Activated naive CD4-positive, alpha-beta T cell treated with anti-CD3 and anti-CD28 coated beads, Interleukin-2, amount 50 U/mL, for 72 hours (primary cell): ENCODE measurements at regions not wholly inside any gene's neighbourhood (a gene's known extent, or its start where the extent isn't known, plus 50 kb on each side); places are given as distances from the start of the nearest gene placed in this dataset.
"Not testable (repeated sequence)": the region's sequence is repeated elsewhere in the genome, so short reads cannot be mapped to it uniquely, and the experiment has no call there.

ENCODE experiments used
- ATAC-seq, 2 donors: fragments of 150-1000 bp; cut with Tn5 transposase; 2 replicates each; pipeline ENCODE4 v1.10.0; 2021; ENCODE audit warnings: mild to moderate bottlenecking in 2 of 2, moderate library complexity in 2 of 2
- DNase-seq, 2 donors: peaks; one replicate each; pipeline ENCODE4 v3.0.0; 2021 to 2022; ENCODE audit warnings: low spot score in 2 of 2
- H3K27ac Mint-ChIP-seq, 2 donors: one replicate each; pipeline ENCODE4 v1.8.0; 2022; ENCODE audit warnings: mild to moderate bottlenecking in 2 of 2, mixed read lengths in 2 of 2
- H3K36me3 Mint-ChIP-seq, 2 donors: one replicate each; pipeline ENCODE4 v1.8.0; 2022; ENCODE audit warnings: mixed read lengths in 2 of 2
- H3K9me3 Mint-ChIP-seq, 2 donors: one replicate each; pipeline ENCODE4 v1.8.0; 2022; ENCODE audit warnings: mixed read lengths in 2 of 2

DNA sequence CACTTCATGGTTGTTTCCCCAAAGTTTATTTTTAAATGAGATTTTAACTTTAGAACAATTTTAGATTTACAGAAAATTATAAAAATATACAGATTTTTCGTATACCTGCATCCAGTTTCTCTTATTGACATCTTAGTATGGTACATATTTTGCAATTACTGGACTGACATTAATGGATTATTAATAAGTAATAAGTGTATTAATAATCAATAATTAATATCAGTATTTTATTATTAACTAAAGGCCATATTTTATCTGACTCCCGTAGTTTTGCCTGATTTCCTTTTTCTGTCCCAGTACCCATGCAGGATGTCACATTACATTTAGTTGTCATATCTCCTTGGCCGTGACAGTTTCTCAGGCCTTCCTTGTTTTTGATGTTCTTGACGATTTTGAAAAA lies 307.0 kb downstream of the C6orf118 start:
- no peaks in the 10 kb centered on the region for H3K36me3 Mint-ChIP-seq
- peaks cover 12 to 23% of the 10 kb centered on the region in 2 donors for H3K9me3 Mint-ChIP-seq
- H3K27ac Mint-ChIP-seq: no peak overlapping the region
- DNase-seq (no peak), ATAC-seq (no peak)

DNA sequence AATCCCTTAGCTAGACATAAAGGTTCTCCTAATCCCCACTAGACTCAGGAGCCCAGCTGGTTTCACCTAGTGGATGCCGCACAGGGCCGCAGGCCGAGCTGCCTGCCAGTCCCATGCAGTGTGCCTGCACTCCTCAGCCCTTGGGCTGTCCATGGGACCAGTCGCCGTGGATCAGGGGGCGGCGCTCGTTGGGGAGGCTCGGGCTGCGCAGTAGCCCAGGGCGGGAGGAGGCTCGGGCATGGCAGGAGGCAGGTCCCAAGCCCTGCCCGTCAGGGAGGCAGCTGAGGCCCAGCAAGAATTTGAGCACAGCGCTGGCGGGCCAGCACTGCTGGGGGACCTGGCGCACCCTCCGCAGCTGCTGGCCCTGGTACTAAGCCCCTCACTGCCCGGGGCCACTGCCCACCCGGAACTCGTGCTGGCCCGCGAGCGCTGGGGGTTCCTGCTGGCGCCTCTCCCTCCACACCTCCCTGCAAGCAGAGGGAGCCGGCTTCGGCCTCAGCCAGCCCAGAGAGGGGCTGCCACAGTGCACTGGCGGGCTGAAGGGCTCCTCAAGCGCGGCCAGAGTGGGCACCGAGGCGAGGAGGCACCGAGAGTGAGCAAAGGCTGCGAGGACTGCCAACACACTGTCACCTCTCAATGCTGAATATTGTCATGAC lies 307.8 kb downstream of the C6orf118 start:
- Mint-ChIP-seq H3K36me3 (no peaks in the 10 kb centered on the region), H3K9me3 (peaks cover 14 to 25% of the 10 kb centered on the region in 2 donors), H3K27ac (no peak overlapping the region)
- ATAC-seq: no peak
- DNase-seq: no peak

DNA sequence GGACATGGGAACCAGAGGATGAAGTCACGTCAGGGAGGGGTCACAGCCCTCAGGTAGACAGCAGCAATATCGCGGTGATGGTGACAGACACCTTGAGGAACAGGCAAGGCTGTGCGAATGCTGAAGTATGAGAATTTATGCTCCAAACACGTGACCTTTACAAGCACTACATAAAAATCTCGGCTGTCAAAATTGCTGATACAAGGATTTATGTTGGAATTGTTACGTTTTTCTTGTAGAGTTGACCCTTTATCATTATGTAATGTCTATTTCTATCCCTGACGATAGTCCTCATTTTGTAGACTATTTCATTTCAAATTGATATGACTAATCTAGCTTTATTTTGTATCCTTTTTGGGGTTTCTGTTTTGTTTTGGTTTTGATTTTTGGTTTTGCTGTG lies 311.1 kb downstream of the C6orf118 start:
- Mint-ChIP-seq H3K27ac (no peak overlapping the region), H3K36me3 (no peaks in the 10 kb centered on the region), H3K9me3 (peaks cover 12 to 30% of the 10 kb centered on the region in 2 donors)
- ATAC-seq (no peak), DNase-seq (no peak)

DNA sequence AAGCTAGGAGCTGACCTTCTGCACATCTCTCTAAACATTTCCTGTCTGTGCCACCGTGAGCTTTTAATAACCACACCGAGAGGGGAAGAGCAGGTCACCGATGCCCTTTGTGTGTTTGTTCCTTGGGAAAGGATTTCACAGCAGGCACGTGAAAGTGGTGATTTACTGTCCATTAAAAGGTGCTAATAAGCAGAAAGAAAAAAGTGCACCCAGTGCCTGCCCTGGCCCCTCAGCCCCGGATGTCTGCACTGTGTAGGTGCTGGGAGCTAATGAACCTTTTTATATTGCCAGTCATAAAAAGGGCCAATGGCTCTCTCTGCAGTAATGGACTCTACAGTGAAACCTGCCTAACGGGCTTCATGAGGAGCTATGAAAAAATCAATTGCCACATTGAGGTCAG lies 312.6 kb downstream of the C6orf118 start:
- DNase-seq: no peak
- no peak for ATAC-seq
- Mint-ChIP-seq H3K9me3 (peaks cover 12 to 26% of the 10 kb centered on the region in 2 donors), H3K27ac (no peak overlapping the region), H3K36me3 (no peaks in the 10 kb centered on the region)

DNA sequence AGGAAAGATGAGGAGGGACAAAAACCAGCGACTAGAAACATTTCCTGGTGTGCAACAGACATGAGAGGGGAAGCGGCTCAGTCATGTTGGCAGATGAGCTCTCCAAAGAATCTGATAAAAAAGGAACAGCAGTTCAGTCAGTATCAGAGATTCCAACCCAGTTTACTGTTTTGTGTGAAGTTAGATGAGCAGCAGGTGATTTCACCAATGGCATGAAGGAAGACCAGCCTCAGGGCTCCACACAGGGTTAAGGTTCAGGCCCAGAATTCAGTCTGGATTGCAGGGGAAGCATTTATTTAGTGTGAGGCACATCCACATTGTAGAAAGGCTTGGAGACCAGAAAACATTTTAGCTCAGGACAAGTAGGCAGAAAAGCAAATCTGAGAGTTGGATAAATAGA lies 317.8 kb downstream of the C6orf118 start:
- Mint-ChIP-seq H3K36me3 (no peaks in the 10 kb centered on the region), H3K27ac (no peak overlapping the region), H3K9me3 (peaks cover 1 to 5% of the 10 kb centered on the region in 2 donors)
- no peak for ATAC-seq
- DNase-seq: no peak

DNA sequence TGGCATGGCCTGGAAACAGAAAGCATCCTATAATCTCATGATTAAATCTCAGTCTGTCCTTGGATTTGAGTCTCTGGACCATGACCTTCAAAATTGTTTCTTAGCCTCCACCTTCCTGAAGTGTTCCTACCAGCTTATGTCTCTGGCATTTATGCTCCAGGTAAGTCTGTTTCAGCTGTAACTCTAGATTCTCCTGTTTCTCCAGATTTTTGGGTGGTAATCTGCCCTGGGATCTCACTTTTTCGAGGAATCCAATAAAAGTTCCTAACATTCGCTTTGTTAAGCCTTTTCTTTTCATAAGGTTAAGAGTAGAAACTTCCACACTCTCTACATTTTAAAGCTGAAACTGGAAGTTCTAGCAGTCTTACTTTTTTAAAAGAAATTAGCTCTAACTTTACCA lies 318.5 kb downstream of the C6orf118 start:
- no peaks in the 10 kb centered on the region for H3K36me3 Mint-ChIP-seq
- H3K27ac Mint-ChIP-seq: no peak overlapping the region
- DNase-seq (no peak), ATAC-seq (no peak)
- H3K9me3 Mint-ChIP-seq: peaks cover 0 to 7% of the 10 kb centered on the region in 2 donors

DNA sequence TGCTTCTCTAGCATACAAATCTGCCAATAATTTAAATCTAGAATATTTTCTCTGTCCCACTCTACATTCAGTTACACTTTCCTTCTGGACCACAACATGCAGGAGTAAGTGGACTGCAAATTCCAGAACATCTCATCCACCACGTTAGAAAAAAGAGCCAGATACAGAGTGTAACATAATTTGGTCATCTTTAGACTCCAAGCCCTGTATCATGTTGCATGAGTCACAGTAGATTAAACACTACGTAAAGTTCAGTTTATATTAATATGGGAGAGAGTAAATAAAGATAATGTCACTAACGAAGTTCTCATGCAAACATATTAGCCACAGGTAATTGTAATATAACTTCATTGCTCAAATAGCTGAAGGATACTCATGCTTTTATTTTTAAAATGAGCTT lies 327.0 kb downstream of the C6orf118 start:
- no peak for ATAC-seq
- peaks cover 0 to 2% of the 10 kb centered on the region in 2 donors for H3K36me3 Mint-ChIP-seq
- H3K9me3 Mint-ChIP-seq: peaks cover 14 to 22% of the 10 kb centered on the region in 2 donors
- DNase-seq: no peak
- no peak overlapping the region for H3K27ac Mint-ChIP-seq

DNA sequence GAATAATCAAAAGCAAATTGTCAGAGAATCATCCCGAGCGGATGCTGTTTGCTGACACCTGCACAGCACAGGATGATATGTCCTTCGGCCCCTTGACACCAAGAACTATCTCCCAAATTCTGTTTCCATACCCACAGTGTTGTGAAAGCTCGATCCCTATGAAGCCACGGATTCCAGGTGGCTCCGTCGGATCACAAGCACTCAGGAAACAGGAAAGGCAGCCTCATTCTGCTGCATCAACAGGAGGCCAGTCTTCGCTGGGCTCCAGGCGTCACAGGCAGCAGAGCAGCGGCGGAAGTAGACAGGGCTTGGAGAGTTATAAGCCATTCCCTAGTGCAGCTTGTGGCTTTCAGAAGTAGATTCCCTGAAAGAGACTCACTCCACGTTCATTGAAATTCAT lies 342.3 kb downstream of the C6orf118 start:
- Mint-ChIP-seq H3K36me3 (no peaks in the 10 kb centered on the region), H3K27ac (no peak overlapping the region), H3K9me3 (peaks cover 1 to 12% of the 10 kb centered on the region in 2 donors)
- ATAC-seq: no peak
- DNase-seq: no peak

DNA sequence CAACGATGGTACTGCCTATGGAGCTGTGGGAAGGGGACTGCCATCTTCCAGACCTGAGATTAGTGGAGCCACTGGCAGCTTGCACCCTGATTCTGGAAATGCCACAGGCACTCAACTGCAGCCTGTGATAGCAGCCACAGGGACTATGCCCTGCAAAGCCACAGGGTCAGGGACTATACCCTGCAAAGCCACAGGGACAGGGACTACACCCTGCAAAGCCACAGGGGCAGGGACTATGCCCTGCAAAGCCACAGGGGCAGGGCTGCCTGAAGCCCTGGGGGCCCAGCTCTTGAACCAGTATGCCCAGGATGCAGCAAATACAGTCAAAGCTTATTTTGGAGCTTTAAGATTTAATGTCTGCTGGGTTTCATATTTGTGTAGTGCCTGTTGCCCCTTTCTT lies 346.6 kb downstream of the C6orf118 start:
- no peak overlapping the region for H3K27ac Mint-ChIP-seq
- no peaks in the 10 kb centered on the region for H3K36me3 Mint-ChIP-seq
- H3K9me3 Mint-ChIP-seq: peaks cover 10 to 20% of the 10 kb centered on the region in 2 donors
- ATAC-seq: no peak
- no peak for DNase-seq

DNA sequence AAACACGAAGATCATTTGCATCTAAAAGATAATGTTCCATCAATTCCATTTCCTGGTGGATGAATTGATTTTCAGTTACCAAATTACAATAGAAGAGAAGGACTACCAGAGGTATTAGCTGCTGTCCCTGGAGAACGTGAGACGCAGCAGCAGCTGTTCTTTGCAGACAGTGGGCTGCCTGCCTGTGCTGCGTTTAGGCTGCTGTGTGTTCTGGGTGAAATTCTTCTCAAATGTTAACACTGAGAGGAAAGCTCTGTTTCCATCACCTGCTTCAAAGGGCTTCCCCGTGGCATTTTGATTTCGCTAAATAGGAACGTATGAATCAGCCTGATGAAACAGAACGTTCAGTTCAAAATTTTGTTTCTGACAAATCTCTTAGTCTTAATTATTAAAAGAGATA lies 362.2 kb downstream of the C6orf118 start:
- Mint-ChIP-seq H3K36me3 (no peaks in the 10 kb centered on the region), H3K9me3 (peaks cover 0 to 8% of the 10 kb centered on the region in 2 donors), H3K27ac (no peak overlapping the region)
- no peak for DNase-seq
- no peak for ATAC-seq

DNA sequence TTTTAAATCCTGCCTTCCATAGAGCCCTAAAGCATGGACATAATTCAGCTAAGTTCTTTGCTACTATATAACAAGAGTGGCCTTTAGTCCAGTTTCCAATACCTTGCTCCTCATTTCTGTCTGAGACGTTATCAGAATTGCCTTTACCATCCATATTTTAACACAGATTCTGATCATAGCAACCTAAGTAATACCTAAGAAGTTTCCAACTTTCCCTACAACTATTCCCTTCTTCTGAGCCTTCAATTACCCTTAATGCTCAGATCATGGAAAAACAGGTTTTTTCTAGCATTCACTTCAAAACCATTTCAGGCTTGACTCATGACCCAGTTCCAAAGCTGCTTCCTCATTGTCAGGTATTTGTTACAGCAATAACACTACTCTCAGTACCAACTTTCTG lies 367.1 kb downstream of the C6orf118 start:
- DNase-seq (no peak), ATAC-seq (no peak)
- no peak overlapping the region for H3K27ac Mint-ChIP-seq
- no peaks in the 10 kb centered on the region for H3K36me3 Mint-ChIP-seq
- peaks cover 5 to 16% of the 10 kb centered on the region in 2 donors for H3K9me3 Mint-ChIP-seq

DNA sequence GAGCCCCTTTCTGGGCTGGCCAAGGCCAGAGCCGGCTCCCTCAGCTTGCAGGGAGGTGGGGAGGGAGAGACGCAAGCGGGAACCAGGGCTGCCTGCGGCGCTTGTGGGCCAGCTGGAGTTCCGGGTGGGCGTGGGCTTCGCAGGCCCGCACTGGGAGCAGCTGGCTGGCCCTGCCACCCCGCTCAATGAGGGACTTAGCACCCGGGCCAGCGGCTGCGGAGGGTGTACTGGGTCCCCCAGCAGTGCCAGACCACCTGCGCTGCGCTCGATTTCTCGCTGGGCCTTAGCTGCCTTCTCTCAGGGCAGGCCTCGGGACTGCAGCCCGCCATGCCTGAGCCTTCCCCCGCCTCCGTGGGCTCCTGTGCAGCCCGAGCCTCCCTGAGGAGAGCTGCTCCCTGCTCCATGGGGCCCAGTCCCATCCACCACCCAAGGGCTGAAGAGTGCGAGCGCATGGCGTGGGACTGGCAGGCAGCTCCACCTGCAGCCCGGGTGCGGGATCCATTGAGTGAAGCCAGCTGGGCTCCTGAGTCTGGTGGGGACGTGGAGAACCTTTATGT lies 376.1 kb downstream of the C6orf118 start:
- not testable (repeated sequence) for H3K27ac Mint-ChIP-seq, H3K9me3 Mint-ChIP-seq, DNase-seq, H3K36me3 Mint-ChIP-seq, ATAC-seq

DNA sequence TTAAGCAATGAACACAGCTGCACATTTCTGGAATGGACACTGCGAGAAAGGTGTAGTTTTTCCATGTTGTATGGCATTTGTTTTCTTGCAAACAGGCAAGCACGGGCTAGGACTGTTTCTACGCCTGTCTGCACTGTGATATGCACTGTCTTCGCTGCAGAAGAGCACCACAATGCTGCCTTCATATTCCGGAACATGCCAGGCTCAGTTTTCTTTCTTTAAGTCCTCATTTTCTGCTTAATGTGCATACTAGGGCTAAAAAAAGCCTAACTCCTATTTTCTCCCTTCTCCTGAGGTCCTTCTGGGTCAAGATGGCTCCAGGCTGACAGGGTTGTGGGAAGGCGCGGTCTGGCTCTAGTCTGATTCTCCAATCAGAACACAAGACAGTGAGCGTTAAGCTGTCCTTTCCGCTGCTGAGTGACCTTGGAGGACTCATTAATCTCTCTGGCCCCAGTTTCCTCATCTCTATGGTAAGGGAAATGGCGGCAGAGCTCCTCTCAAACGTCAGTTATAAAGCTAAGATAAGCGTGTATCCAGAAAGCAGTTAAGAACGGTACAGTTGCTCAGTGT lies 379.9 kb downstream of the C6orf118 start:
- H3K9me3 Mint-ChIP-seq: no peaks in the 10 kb centered on the region
- H3K27ac Mint-ChIP-seq: no peak overlapping the region
- no peaks in the 10 kb centered on the region for H3K36me3 Mint-ChIP-seq
- DNase-seq: no peak
- no peak for ATAC-seq

DNA sequence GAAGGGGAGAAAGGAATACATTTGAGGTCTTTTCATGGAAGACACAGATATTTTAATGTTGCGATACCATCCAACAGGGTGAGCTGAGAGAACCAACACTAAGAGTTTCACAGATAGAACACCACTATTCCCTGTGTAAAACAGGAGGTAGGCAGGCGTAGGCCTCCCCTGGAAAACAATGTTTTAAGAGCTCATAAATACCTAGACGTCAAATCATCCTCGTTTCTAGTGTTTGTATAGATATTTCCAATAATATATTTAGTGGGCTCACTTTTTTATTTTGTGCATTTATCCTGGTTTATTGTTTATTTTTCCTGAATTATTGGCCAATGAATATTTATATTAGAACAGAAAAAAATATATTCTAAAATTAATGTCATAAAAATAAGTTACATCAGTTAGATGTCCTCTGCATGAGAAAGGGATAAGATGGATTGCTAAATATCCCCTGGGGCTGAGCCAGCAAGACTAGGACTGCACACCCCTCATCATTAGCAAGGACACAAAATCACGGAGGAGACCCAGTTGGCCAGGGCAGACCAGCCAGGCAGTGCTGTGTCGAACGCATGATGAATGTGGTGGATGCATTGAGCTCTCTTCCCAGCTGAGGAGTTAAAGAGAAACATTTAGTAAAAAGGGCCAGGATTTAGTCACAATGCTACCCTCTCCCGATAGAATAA lies 380.5 kb downstream of the C6orf118 start:
- ATAC-seq: no peak
- DNase-seq: no peak
- no peak overlapping the region for H3K27ac Mint-ChIP-seq

DNA sequence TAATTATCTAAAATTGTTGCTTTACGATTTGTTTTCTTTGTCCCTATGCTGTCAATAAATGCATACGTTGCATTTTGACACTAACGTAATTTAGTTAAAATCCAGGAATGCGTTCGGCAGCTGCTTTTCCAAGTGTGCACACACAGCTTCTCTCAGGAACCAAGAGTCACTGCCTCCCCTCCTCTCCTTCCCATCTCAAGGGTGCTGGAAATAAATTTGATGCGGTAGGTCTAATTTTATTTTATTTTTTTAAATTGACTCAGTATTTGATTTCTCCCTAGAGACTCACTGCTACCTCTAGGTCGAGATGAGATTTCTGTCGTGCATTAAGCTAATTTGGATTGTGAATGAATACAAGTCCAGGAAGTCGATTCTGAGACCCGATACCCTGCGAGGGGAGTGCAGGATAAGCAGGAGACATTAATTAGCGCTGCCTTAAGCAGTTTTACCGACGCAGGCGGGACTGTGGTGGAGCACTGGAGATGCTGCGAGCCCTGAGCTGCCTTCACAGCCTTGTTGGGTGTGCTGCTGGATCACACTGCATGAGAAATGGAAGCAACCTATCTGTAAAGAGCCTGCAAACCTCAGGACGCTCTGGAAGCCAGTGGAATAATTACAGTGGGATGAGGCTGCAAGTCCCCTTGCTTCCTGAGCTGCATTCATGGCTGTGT lies 381.2 kb downstream of the C6orf118 start:
- Mint-ChIP-seq H3K36me3 (no peaks in the 10 kb centered on the region), H3K27ac (no peak overlapping the region), H3K9me3 (no peaks in the 10 kb centered on the region)
- DNase-seq (no peak), ATAC-seq (no peak)

More for the DNA sequence above, 380.5 kb downstream of the C6orf118 start:
- Mint-ChIP-seq H3K36me3 (no peaks in the 10 kb centered on the region), H3K9me3 (no peaks in the 10 kb centered on the region)

DNA sequence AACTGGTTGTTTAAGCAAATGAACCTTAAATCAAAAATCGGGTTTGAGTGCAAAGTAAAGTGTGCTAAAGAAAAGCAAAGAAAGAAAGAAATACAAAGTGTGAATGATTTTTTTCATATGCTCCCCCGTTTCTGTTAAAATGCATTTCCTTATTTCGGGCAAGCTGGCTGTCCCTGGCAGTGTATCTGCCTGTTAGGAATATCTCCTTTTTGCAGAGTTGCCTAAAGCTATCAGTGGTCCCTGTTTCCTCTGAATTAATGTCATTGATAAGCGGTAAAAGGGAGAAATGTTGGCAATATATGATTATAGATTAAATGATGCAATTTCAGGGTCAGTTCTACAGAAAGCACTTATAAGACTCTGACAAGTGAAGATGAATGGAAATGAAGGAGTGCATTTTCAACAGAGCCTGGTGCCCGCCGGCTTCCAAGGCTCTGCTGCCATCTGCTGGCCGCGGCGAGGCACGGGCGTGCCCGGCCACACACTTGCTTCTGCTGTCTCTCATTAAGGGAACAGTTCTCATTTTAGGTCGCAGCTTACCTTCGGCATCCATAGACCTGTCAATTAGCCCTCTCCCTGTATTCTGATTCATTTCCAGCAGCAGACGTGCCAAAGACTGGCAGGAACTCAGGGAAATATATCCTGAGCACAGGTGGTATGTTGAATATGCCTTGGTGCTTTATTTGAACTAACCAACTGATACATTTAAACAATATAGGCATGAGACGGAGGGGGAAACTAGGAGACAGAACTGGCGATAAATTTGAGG lies 381.9 kb downstream of the C6orf118 start:
- DNase-seq (peak in 1 of 2 donors; percentile 66), ATAC-seq (peak; percentile 39 to 82)
- Mint-ChIP-seq H3K9me3 (no peaks in the 10 kb centered on the region), H3K27ac (no peak overlapping the region), H3K36me3 (no peaks in the 10 kb centered on the region)
